HG02943 (cell line): ENCODE measurements at regions not wholly inside any gene's neighbourhood (a gene's known extent, or its start where the extent isn't known, plus 50 kb on each side); places are given as distances from the start of the nearest gene placed in this dataset.
"Not testable (repeated sequence)": the region's sequence is repeated elsewhere in the genome, so short reads cannot be mapped to it uniquely, and the experiment has no call there.

Experiments used
- ATAC-seq: cut with Tn5 transposase; IDR thresholded peaks from one replicate; pipeline ENCODE4 v1.9.1; 2021; ENCODE audit warnings: mild to moderate bottlenecking, low read depth, moderate library complexity; ENCODE audit not compliant: unreplicated experiment

DNA sequence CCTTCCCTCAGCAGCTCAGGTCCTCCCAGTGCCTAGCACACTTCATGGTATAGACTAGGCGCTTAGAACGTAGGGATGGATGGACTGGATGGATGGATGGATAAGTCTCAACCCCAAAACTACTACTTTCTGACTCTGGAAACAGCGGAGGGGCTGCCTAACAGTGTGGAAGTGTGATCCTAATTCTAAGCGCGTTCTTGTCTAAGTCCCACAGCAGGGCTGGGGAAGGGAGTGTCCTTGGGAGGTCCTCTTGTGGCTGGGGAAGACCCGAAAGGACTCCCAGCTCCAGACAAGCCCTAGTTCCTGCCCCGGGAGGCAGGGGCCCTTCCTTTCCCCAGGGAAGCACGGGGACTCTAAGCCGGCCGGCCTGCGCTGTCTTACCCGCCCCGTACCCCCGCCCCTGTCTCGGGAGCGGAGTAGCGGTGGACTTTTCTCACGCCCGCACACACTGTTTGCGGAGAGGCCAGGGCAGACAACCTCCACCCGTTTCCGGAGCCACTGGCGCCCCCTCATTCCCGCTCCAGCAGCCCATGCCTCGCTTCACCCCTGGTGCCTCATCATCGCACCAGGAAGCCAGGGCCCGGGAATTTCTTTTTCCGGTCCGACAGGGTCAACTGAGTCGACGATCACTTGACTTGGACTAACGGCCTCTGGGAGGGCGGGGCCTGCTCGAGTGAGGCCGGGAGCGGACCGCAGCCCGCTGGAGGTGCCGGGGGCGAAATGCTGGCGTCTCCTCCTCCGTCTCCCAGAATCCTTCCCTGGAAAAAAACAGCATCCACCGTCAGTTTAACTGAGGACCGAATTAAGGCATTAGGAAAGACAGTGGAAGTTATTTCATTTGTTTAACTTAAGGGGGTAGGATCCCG, 133.3 kb downstream of the TBC1D2B start:
- ATAC-seq, result no peak

DNA sequence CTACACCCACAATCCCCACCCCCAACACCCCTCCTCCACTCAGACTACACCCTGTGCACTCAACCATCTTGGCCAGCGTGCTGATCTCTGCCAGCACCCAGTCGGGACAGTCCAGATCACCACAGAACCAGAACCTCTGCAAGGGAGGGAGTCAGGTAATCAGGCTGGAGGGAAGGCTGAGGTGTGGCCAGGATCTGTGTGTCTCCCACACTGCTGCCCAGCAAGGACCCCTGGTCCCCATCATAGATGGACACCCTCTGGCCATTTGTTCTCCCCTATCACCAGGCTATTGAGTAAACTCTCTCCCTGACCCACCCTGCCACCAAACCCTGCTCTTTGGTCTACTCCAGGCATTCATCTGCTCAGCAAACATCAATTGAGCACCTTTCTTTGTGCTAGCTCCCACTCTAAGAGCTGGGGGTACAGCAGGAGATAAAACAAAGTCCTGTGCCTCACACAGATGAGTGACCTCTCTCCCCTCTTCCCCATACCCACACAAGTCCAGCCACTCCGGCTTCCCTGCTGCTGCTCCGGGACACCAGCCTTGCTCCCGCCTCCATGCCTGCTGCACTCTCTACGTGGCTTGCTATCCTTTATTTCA, 134.8 kb downstream of the TBC1D2B start:
- no peak for ATAC-seq

DNA sequence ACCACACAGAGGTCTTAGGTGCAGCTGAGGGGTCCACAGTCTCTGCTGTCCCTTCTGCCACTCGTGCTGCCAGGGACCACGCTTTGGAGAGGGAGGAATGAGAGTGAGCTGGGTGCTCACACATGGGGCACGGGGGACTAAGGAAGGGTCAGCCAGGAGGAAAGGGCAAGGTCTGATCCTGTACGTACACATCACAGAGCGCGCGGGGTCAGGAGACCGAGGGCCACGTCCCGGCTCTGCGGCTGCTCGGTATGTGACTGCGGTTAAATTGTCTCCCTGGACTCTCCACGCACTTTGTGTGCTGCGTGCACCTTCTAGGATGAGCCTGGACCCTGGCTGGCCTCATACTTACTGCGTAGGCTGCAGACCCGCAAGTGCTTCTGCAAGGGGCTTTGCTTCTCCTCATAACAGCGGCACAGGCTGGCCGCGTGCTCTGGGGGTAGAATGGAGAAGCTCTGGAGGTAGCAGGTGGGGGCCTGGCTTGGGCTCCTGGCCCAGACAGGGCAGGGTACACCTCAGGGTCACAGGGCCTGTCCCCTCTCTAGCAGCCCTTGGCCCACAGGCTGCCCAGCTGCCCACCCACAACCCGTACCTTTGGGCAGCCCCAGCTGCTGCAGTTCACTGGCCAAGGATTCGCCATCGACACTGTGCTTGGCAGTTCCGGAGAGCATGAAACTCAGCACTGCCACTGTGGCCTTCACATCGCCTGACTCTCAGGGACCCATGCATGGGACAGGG, 136.3 kb downstream of the TBC1D2B start:
- not testable (repeated sequence) for ATAC-seq

- ATAC-seq, result no peak
Measured at GRCh38 chr15:77940381-77940947, 137.0 kb downstream of the TBC1D2B start.

DNA sequence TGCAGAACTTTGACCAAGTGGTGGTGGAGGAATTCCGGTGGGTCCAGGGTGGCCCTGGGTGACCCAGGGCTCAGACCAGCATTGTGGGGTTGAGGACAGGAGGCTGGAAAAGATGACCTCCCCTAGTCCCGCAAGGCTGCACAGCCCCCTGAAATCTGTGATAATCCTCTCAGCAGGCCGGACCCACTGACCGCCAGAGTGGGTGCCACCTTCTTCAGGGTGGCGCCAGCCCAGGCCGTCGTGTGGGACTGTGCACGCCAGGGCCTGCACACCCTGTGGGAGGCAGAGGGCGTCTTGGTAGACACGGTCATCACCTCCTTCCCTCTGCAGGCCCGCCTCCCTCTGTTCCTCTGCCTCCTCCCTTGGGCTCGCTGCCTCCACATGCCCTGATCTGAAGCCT, 137.7 kb downstream of the TBC1D2B start:
- no peak for ATAC-seq

DNA sequence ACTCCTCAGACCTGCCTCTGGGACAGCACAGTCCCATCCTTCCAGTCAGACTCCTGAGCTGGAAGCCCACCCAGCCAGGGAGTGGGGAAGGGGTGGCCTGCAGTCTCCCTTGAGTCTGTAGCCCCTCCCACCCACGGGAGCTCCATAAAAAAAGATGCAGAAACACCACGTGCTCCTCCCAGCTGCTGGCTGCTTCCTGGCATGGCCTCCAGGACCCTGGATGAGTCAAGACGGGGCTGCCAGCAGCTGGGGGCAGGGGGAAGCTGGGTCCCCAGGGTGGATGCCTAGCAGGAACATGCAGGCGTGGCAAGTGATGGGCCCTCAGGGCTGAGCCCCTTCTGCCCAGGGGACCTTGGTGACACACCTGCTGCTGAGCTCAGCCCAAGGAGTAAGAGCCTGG, 138.5 kb downstream of the TBC1D2B start:
- ATAC-seq, result not testable (repeated sequence)

GRCh38 chr15:77938546-77938945, 139.0 kb downstream of the TBC1D2B start:
- not testable (repeated sequence) for ATAC-seq

GRCh38 chr15:77936567-77936966, 140.9 kb downstream of the TBC1D2B start:
- ATAC-seq, result not testable (repeated sequence)

DNA sequence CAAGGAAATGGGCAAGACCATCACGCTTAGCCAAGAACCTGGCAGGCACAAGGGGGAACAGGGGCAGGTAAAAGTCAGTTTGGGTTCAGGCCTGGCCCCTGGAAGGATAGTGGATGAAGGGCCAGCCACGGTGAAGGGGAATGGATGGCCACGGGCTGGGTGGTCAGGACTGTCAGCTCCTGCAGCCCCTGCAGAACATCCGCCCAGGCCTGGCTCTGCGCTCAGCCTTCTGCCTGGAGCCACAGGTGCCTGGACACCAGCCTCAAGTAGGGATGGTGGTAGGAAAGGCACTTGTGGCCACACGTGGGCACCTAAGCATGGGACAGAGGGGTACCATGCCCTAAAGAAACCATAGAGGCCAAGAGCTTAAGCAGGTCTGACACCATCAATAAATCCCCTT, 143.0 kb downstream of the TBC1D2B start:
- ATAC-seq, result not testable (repeated sequence)

GRCh38 chr15:77930907-77931306, 146.6 kb downstream of the TBC1D2B start:
- ATAC-seq, result not testable (repeated sequence)

- ATAC-seq, result not testable (repeated sequence)
Measured at GRCh38 chr15:77930490-77930889, 147.0 kb downstream of the TBC1D2B start.

- not testable (repeated sequence) for ATAC-seq
Measured at GRCh38 chr15:77926789-77927188, 150.7 kb downstream of the TBC1D2B start.

GRCh38 chr15:77926296-77926695, 151.2 kb downstream of the TBC1D2B start:
- not testable (repeated sequence) for ATAC-seq

GRCh38 chr15:77925101-77925500, 152.4 kb downstream of the TBC1D2B start:
- not testable (repeated sequence) for ATAC-seq

GRCh38 chr15:77921664-77922063, 155.8 kb downstream of the TBC1D2B start:
- ATAC-seq, result no peak

DNA sequence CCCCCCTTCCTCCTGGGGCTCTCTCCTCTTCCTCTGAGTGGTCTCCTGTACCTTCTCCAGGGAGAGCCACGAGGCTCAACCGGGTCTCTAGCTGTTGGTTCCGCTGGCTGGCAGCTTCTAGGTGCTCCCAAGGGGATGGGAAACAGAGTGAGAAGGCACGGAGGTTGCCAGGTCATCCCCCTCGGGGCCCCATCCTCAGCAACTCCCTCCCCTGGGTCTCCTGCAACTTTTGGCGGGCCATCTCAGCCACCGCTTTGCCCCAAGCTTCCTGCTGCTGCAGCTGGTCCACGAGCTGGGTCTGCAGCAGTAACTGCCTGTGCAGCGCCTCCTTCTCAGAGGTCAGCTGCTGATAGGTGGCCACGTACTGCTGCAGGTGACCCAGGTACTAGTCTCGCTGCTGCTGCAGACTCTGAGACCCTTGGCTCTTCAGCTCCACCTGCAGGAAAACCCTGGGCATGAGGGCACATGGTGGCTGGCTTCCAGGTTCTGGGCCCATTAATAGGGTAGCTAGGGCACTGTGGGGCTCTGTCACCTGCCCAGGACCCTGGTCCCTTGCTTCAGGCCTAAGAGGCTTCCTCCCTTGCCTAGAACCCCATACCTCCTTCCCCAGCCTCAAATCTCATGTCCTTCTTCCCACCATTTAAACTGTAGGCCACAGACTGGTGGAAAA, 160.4 kb downstream of the TBC1D2B start:
- not testable (repeated sequence) for ATAC-seq

- not testable (repeated sequence) for ATAC-seq
Measured at GRCh38 chr15:77915961-77916330, 161.6 kb downstream of the TBC1D2B start.

DNA sequence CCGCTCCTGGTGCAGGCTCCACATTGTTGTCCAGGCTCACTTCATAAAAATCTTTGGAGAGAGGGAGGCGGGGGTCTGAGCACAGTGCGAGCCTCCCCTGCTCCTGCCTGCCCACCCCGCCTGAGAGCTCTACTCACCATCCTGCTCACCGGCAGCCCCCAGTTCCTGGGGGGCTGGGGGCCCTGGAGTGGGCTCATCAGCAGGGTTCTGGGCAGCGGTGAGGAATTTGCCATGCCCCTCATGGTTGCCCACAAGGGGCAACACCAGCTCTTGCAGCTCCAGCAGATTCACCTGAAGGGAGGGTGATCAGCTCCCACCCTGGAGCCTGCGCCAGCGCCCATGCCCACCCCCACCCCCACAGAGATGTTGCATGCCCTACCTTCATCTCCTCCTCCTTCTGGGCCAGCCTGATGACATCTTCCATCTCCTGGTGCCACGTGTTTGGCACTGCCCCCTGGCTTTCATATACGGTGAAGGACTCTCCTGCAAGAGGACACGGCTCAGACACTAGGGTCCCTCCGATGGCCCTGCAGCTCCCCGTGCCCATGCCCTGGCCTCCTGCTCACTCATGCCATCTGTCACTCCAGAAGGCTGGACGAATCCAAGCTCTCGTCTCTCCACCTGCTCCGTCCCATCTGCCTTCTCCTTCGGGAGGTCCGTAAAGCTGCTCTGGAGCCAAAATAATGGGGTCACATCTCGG, 162.1 kb downstream of the TBC1D2B start:
- no peak for ATAC-seq

- ATAC-seq, result not testable (repeated sequence)
Measured at GRCh38 chr15:77914531-77914930, 163.0 kb downstream of the TBC1D2B start.
